ENCODE measurements at regions not wholly inside any gene's neighbourhood (a gene's known extent, or its start where the extent isn't known, plus 50 kb on each side); places are given as distances from the start of the nearest gene placed in this dataset.

GRCh38 chr9:85423422-85423821 is 318.3 kb downstream of the AGTPBP1 start:
- TF ChIP-seq CTCF (conservative IDR thresholded peaks at IDR 0.05) (no peak), ZFX (IDR thresholded peaks at IDR 0.05) (no peak)
